ENCODE measurements at regions not wholly inside any gene's neighbourhood (a gene's known extent, or its start where the extent isn't known, plus 50 kb on each side); places are given as distances from the start of the nearest gene placed in this dataset.

GRCh38 chr14:84442521-84442920 lies 1087.4 kb upstream of the FLRT2 start:
- no peak for TF ChIP-seq SIN3A (IDR thresholded peaks at IDR 0.05; ENCODE audit: borderline replicate concordance, insufficient read depth, low read length)
- TF ChIP-seq FOXP2 (optimal IDR thresholded peaks at IDR 0.05; ENCODE audit: borderline replicate concordance, extremely low read depth, extremely low read length, insufficient read depth): no peak
- TF ChIP-seq TAF1 (IDR thresholded peaks at IDR 0.05; ENCODE audit: borderline replicate concordance, insufficient read depth, low read length): no peak
